ENCODE measurements at regions not wholly inside any gene's neighbourhood (a gene's known extent, or its start where the extent isn't known, plus 50 kb on each side); places are given as distances from the start of the nearest gene placed in this dataset.

DNA sequence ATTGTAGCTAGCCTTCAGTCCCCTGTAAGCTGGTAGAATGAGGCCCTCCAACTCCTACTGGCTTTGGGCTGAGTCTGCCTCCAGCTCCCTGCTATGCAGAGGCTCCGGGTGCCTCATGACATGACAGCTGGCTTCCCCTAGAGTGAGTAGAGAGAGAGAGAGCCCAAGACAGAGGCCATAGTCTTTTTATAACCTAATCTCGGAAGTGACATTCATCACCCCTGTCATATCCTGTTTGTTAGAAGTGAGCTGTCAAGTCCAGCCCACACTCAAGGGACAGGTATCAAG, 53.9 kb upstream of the CTBP2 start:
- Histone ChIP-seq H3K36me3 (no peaks in the 10 kb centered on the region), H3K4me1 (no peaks in the 10 kb centered on the region), H3K9me3 (no peaks in the 10 kb centered on the region), H3K27me3 (no peaks in the 10 kb centered on the region), H3K4me3 (no peak overlapping the region), H3K27ac (no peak overlapping the region)
- no peak for TF ChIP-seq POLR2A (IDR thresholded peaks at IDR 0.05)
- TF ChIP-seq, protein P1, sequence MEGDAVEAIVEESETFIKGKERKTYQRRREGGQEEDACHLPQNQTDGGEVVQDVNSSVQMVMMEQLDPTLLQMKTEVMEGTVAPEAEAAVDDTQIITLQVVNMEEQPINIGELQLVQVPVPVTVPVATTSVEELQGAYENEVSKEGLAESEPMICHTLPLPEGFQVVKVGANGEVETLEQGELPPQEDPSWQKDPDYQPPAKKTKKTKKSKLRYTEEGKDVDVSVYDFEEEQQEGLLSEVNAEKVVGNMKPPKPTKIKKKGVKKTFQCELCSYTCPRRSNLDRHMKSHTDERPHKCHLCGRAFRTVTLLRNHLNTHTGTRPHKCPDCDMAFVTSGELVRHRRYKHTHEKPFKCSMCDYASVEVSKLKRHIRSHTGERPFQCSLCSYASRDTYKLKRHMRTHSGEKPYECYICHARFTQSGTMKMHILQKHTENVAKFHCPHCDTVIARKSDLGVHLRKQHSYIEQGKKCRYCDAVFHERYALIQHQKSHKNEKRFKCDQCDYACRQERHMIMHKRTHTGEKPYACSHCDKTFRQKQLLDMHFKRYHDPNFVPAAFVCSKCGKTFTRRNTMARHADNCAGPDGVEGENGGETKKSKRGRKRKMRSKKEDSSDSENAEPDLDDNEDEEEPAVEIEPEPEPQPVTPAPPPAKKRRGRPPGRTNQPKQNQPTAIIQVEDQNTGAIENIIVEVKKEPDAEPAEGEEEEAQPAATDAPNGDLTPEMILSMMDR (IDR thresholded peaks at IDR 0.05), result no peak
- intact Hi-C loops (cut with DNase I), result no loop called here
- 65 to 70% (median 65%) methylated on average over 2 of the region's 2 CpGs for WGBS, 4 donors
- ATAC-seq, result no peak
- no peak for DNase-seq

DNA sequence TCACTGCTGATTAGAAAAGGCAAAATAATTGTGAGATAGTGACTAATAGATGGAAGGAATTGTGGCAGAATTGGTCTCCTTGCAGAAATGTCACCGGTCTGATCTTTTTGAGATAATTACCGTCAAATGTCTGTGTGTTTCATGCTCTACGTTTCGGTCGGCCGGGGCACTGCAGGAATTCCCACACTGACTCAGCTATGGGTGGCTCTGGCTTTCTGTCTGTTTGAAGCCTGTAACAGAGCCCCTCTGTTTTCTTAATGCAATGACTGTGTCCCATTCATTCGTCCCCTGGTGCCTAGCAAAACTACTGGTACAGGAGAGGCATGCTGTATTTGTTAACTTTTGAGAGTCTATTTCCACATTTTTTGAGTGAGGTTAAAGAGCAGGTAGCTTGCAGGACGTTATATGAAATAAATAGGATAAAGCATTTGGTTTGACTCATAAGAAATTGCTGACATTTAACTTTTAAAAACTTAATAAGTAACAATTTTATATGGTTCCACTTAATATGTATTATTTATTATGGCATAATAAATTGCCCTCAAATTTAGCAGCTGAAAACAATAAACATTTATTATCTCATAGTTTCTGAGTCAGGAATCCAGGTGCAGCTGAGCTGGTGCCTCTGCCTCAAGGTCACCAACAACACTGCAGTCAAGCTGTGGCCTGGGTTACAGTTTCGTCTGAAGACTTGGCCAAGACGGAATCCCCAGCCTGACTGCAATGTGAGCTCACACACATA, 53.3 kb upstream of the CTBP2 start:
- Histone ChIP-seq H3K4me1 (no peaks in the 10 kb centered on the region), H3K27ac (no peak overlapping the region), H3K27me3 (no peaks in the 10 kb centered on the region), H3K4me3 (no peak overlapping the region), H3K36me3 (no peaks in the 10 kb centered on the region), H3K9me3 (no peaks in the 10 kb centered on the region)
- 83 to 86% (median 85%) methylated on average over 10 of the region's 10 CpGs for WGBS, 4 donors
- ATAC-seq, result no peak
- TF ChIP-seq POLR2A (IDR thresholded peaks at IDR 0.05), result no peak
- TF ChIP-seq, protein P1 (IDR thresholded peaks at IDR 0.05), result no peak
- no peak for DNase-seq
- intact Hi-C loops (cut with DNase I), result no loop called here

DNA sequence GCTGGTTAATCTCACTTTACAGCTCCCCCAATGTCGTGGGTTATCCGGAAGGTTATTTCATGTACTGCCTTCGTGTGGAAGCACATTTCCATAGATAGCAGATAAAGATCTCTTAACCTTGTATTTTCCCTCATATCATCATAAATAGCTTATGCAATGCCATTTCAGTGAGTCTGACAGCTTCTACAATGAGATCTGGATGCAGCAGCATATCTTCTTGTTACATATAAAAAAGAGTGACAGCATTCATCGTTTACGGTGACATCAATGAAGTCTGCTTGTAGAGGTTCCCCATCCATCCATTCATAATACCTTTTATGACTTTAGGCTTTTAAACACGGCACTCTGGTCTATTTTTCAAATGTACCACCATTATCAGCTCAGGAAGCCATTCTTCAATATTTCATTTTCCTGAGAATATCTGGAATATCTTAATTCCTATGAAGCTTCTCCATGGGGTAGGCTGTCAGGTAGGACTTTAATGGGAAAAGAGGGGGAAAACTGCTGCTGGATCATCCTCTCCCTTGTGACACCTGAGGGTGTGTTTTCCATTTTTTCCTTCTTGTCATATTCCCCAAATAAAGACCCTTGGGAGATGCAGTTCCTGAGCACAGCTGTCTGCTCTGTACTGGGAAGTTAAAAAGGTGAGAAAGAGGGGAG, 51.9 kb upstream of the CTBP2 start:
- no peak for ATAC-seq

More for the DNA sequence above, 51.9 kb upstream of the CTBP2 start:
- Histone ChIP-seq H3K9me3 (no peaks in the 10 kb centered on the region), H3K27ac (no peak overlapping the region), H3K4me3 (no peak overlapping the region), H3K27me3 (no peaks in the 10 kb centered on the region), H3K4me1 (no peaks in the 10 kb centered on the region), H3K36me3 (no peaks in the 10 kb centered on the region)
- no peak for TF ChIP-seq POLR2A (IDR thresholded peaks at IDR 0.05)
- TF ChIP-seq, protein P1 (IDR thresholded peaks at IDR 0.05), result no peak
- 78 to 82% (median 79%) methylated on average over 6 of the region's 6 CpGs for WGBS, 4 donors
- no peak for DNase-seq
- intact Hi-C loops (cut with DNase I), result no loop called here
